Left cardiac atrium (tissue), 4 donors: ENCODE measurements at regions not wholly inside any gene's neighbourhood (a gene's known extent, or its start where the extent isn't known, plus 50 kb on each side); places are given as distances from the start of the nearest gene placed in this dataset.
A peak's percentile ranks its signal among the peaks of the same experiment; 100 is the strongest.

Source experiments
- ATAC-seq, 2 donors: fragments of 200-7000 bp; cut with Tn5 transposase; one replicate each; pipeline ENCODE4 v1.9.1; 2020; ENCODE audit warnings: mild to moderate bottlenecking in 2 of 2, moderate library complexity in 2 of 2
- DNase-seq: peaks from one replicate; pipeline ENCODE4 v3.0.0-alpha.2; 2020
- intact Hi-C, 2 donors: fragments of 100-400 bp; cut with DNase I; formaldehyde crosslinking; loops; one replicate each; pipeline versions ENCODE4 v1.14.1 to v1.15.1; 2022 to 2023
- donor health status: DM: no; HTN: yes; CAD: no.
- donor health status: DM: no; HTN: yes; CAD: no; lungs with severe emphysema.
- donor health status: DM: yes; HTN: yes; CAD: no.
- donor health status: Dilated cardiomyopathy.

GRCh38 chr2:149924549-149925213 lies 337.1 kb upstream of the MMADHC start:
- DNase-seq (no peak), ATAC-seq (no peak)
- intact Hi-C loops: no loop called here

- no peak for ATAC-seq
- intact Hi-C loops: no loop called here
- DNase-seq: no peak
Observed at GRCh38 chr2:149924028-149924427, 336.5 kb upstream of the MMADHC start.

- intact Hi-C loops: no loop called here
- DNase-seq: no peak
Observed at GRCh38 chr2:149921911-149922616, 334.5 kb upstream of the MMADHC start.

GRCh38 chr2:149920389-149920788 lies 332.8 kb upstream of the MMADHC start:
- intact Hi-C loops: no loop called here
- DNase-seq (no peak), ATAC-seq (no peak)

More at GRCh38 chr2:149921911-149922616, 334.5 kb upstream of the MMADHC start:
- ATAC-seq: no peak

GRCh38 chr2:149915151-149915550 lies 327.6 kb upstream of the MMADHC start:
- intact Hi-C loops: no loop called here
- no peak for DNase-seq
- ATAC-seq: no peak

GRCh38 chr2:149908726-149909683 lies 321.4 kb upstream of the MMADHC start:
- no peak for DNase-seq
- intact Hi-C loops: no loop called here
- peak in 1 of 2 donors; percentile 76 for ATAC-seq

GRCh38 chr2:149906886-149907285 lies 319.3 kb upstream of the MMADHC start:
- DNase-seq: no peak
- ATAC-seq: no peak
- intact Hi-C loops: no loop called here

- intact Hi-C loops: no loop called here
- ATAC-seq (no peak), DNase-seq (no peak)
Observed at GRCh38 chr2:149904352-149905175, 317.0 kb upstream of the MMADHC start.

GRCh38 chr2:149903626-149904025 lies 316.1 kb upstream of the MMADHC start:
- no peak for DNase-seq
- no peak for ATAC-seq
- intact Hi-C loops: no loop called here

- DNase-seq (peak; percentile 63), ATAC-seq (peak in 1 of 2 donors; percentile 35)
- intact Hi-C loops: no loop called here
Observed at GRCh38 chr2:149902081-149902480, 314.5 kb upstream of the MMADHC start.

- DNase-seq (no peak), ATAC-seq (no peak)
- intact Hi-C loops: loop anchor here in 1 of 2 donors (1.0 kb wide), 1 partner anchor 16 kb away; no protein-coding TSS in a partner anchor
Observed at GRCh38 chr2:149901231-149901859, 313.8 kb upstream of the MMADHC start.

GRCh38 chr2:149899390-149899789 lies 311.8 kb upstream of the MMADHC start:
- intact Hi-C loops: no loop called here
- DNase-seq (no peak), ATAC-seq (no peak)

GRCh38 chr2:149894760-149895159 lies 307.2 kb upstream of the MMADHC start:
- intact Hi-C loops: no loop called here
- ATAC-seq (peak in 1 of 2 donors; percentile 34), DNase-seq (no peak)

GRCh38 chr2:149894226-149894625 lies 306.7 kb upstream of the MMADHC start:
- ATAC-seq (no peak), DNase-seq (no peak)
- intact Hi-C loops: no loop called here

- DNase-seq (no peak), ATAC-seq (no peak)
- intact Hi-C loops: no loop called here
Observed at GRCh38 chr2:149892563-149892962, 305.0 kb upstream of the MMADHC start.

GRCh38 chr2:149885946-149886345 lies 298.4 kb upstream of the MMADHC start:
- intact Hi-C loops: no loop called here
- no peak for ATAC-seq
- no peak for DNase-seq

- ATAC-seq (peak in 1 of 2 donors; percentile 56), DNase-seq (no peak)
- intact Hi-C loops: no loop called here
Observed at GRCh38 chr2:149885468-149885867, 297.9 kb upstream of the MMADHC start.

GRCh38 chr2:149884871-149885270 lies 297.3 kb upstream of the MMADHC start:
- DNase-seq (no peak), ATAC-seq (no peak)
- intact Hi-C loops: no loop called here
